ENCODE measurements at regions not wholly inside any gene's neighbourhood (a gene's known extent, or its start where the extent isn't known, plus 50 kb on each side); places are given as distances from the start of the nearest gene placed in this dataset.
A peak's percentile ranks its signal among the peaks of the same experiment; 100 is the strongest.
"Not testable (repeated sequence)": the region's sequence is repeated elsewhere in the genome, so short reads cannot be mapped to it uniquely, and the experiment has no call there.

GRCh38 chr21:14006144-14006543 is 204.6 kb downstream of the LIPI start:
- H3K36me3 ChIP-seq; H3K4me3 ChIP-seq; H3K4me1 ChIP-seq; H3K27ac ChIP-seq (replicated peaks in 1 of 4); H3K9me3 ChIP-seq; DNase-seq (ENCODE audit: extremely low spot score); intact Hi-C loops (cut with DNase I); H3K27me3 ChIP-seq: not testable (repeated sequence)
- 82% methylated on average over 3 of the region's 7 CpGs for WGBS

GRCh38 chr21:13986996-13987958 is 223.5 kb downstream of the LIPI start:
- H3K4me3 ChIP-seq; H3K4me1 ChIP-seq; intact Hi-C loops (cut with DNase I); H3K9me3 ChIP-seq; H3K27ac ChIP-seq (replicated peaks in 1 of 4); DNase-seq (ENCODE audit: extremely low spot score); H3K36me3 ChIP-seq; H3K27me3 ChIP-seq: not testable (repeated sequence)
- 70% methylated on average over 6 of the region's 9 CpGs for WGBS

GRCh38 chr21:13985865-13986863 is 224.6 kb downstream of the LIPI start:
- H3K36me3 ChIP-seq; H3K9me3 ChIP-seq; DNase-seq (ENCODE audit: extremely low spot score); H3K27ac ChIP-seq (replicated peaks in 1 of 4); intact Hi-C loops (cut with DNase I); H3K4me1 ChIP-seq; H3K4me3 ChIP-seq; H3K27me3 ChIP-seq: not testable (repeated sequence)
- 93% methylated on average over 9 of the region's 10 CpGs for WGBS

- H3K4me1 ChIP-seq; H3K4me3 ChIP-seq; H3K36me3 ChIP-seq; intact Hi-C loops (cut with DNase I); DNase-seq (ENCODE audit: extremely low spot score); H3K27ac ChIP-seq (replicated peaks in 1 of 4); H3K27me3 ChIP-seq; H3K9me3 ChIP-seq: not testable (repeated sequence)
- 94% methylated on average over 9 of the region's 9 CpGs for WGBS
These were observed 225.5 kb downstream of the LIPI start for GRCh38 chr21:13985137-13985864.

GRCh38 chr21:13984728-13985127 is 226.0 kb downstream of the LIPI start:
- H3K4me1 ChIP-seq; DNase-seq (ENCODE audit: extremely low spot score); H3K27ac ChIP-seq (replicated peaks in 1 of 4); H3K36me3 ChIP-seq; H3K4me3 ChIP-seq; H3K9me3 ChIP-seq; intact Hi-C loops (cut with DNase I): not testable (repeated sequence)
- WGBS: no CpG with 5 or more reads among the region's 5 CpGs
- peaks cover 0 to 11% (median 0%) of the 10 kb centered on the region in 4 donors for H3K27me3 ChIP-seq

GRCh38 chr21:13981176-13982087 is 229.3 kb downstream of the LIPI start:
- peaks cover 0 to 16% (median 0%) of the 10 kb centered on the region in 4 donors for H3K27me3 ChIP-seq
- H3K9me3 ChIP-seq; H3K36me3 ChIP-seq; H3K4me3 ChIP-seq; intact Hi-C loops (cut with DNase I); H3K27ac ChIP-seq (replicated peaks in 1 of 4); DNase-seq (ENCODE audit: extremely low spot score); H3K4me1 ChIP-seq: not testable (repeated sequence)
- 96% methylated on average over 5 of the region's 48 CpGs for WGBS

- 20% methylated on average over 1 of the region's 42 CpGs for WGBS
- TF ChIP-seq CTCF (IDR thresholded peaks at IDR 0.05): peak in 2 of 3 experiments; percentile 30 to 49
- DNase-seq (ENCODE audit: extremely low spot score); H3K36me3 ChIP-seq; H3K4me1 ChIP-seq; intact Hi-C loops (cut with DNase I); H3K9me3 ChIP-seq; H3K27ac ChIP-seq (replicated peaks in 1 of 4): not testable (repeated sequence)
- Histone ChIP-seq H3K27me3 (peaks cover 0 to 16% (median 0%) of the 10 kb centered on the region in 4 donors), H3K4me3 (peak overlapping the region; percentile 40 to 54 (median 50))
These were observed 230.6 kb downstream of the LIPI start for GRCh38 chr21:13980115-13980662.

GRCh38 chr21:13979608-13980007 is 231.1 kb downstream of the LIPI start:
- Histone ChIP-seq H3K4me3 (peak overlapping the region; percentile 40 to 54 (median 50)), H3K27me3 (peaks cover 0 to 16% (median 0%) of the 10 kb centered on the region in 4 donors)
- H3K4me1 ChIP-seq; H3K36me3 ChIP-seq; H3K9me3 ChIP-seq; intact Hi-C loops (cut with DNase I); H3K27ac ChIP-seq (replicated peaks in 1 of 4); DNase-seq (ENCODE audit: extremely low spot score): not testable (repeated sequence)
- 41% methylated on average over 15 of the region's 26 CpGs for WGBS

GRCh38 chr21:13974582-13974981 is 236.2 kb downstream of the LIPI start:
- H3K27me3 ChIP-seq; H3K9me3 ChIP-seq; intact Hi-C loops (cut with DNase I): not testable (repeated sequence)

GRCh38 chr21:13969853-13970252 is 240.9 kb downstream of the LIPI start:
- H3K27ac ChIP-seq (replicated peaks in 1 of 4); DNase-seq (ENCODE audit: extremely low spot score); H3K36me3 ChIP-seq; H3K27me3 ChIP-seq; H3K9me3 ChIP-seq; intact Hi-C loops (cut with DNase I); H3K4me1 ChIP-seq; H3K4me3 ChIP-seq: not testable (repeated sequence)
- 67% methylated on average over 3 of the region's 3 CpGs for WGBS

More at GRCh38 chr21:13974582-13974981, 236.2 kb downstream of the LIPI start:
- H3K27ac ChIP-seq (replicated peaks in 1 of 4); H3K36me3 ChIP-seq; H3K4me1 ChIP-seq; DNase-seq (ENCODE audit: extremely low spot score); H3K4me3 ChIP-seq: not testable (repeated sequence)

Data from esophagus muscularis mucosa (tissue), 4 donors.